OCI-LY1 (cell line): ENCODE measurements at regions not wholly inside any gene's neighbourhood (a gene's known extent, or its start where the extent isn't known, plus 50 kb on each side); places are given as distances from the start of the nearest gene placed in this dataset.
"Not testable (repeated sequence)": the region's sequence is repeated elsewhere in the genome, so short reads cannot be mapped to it uniquely, and the experiment has no call there.

Experiments
- H2AFZ ChIP-seq: fragments of 200-600 bp; sonication (generic), shearing (Covaris generic); 2 replicates; pipeline ENCODE4 v1.6.0; 2014; ENCODE audit warnings: antibody characterized with exemption, mild to moderate bottlenecking, low read length
- H3F3A ChIP-seq: fragments of 200-600 bp; sonication (generic), shearing (Covaris generic); 2 replicates; pipeline ENCODE4 v1.6.0; 2014; ENCODE audit warnings: mild to moderate bottlenecking, antibody characterized with exemption, low read length, moderate library complexity; ENCODE audit not compliant: insufficient read depth
- H3K27ac ChIP-seq: fragments of 200-600 bp; sonication (generic); 2 replicates; pipeline ENCODE4 v1.5.1; 2014; ENCODE audit warnings: low read length, mixed run types, mild to moderate bottlenecking, low read depth; ENCODE audit not compliant: poor library complexity, severe bottlenecking
- H3K27me3 ChIP-seq: fragments of 200-600 bp; sonication (generic); 2 replicates; pipeline ENCODE4 v1.6.0; 2014; ENCODE audit warnings: antibody characterized with exemption, mild to moderate bottlenecking, low read length, moderate library complexity; ENCODE audit not compliant: insufficient read depth
- H3K36me3 ChIP-seq: fragments of 200-600 bp; sonication (generic); 2 replicates; pipeline ENCODE4 v1.6.1; 2014; ENCODE audit warnings: mild to moderate bottlenecking, antibody characterized with exemption, low read length, moderate library complexity, mixed read lengths; ENCODE audit not compliant: insufficient read depth
- H3K4me1 ChIP-seq: fragments of 200-600 bp; sonication (generic); 2 replicates; pipeline ENCODE4 v1.5.1; 2014; ENCODE audit warnings: mild to moderate bottlenecking, low read length, moderate library complexity; ENCODE audit not compliant: insufficient read depth, severe bottlenecking
- H3K4me2 ChIP-seq: fragments of 200-600 bp; sonication (generic), shearing (Covaris generic); 2 replicates; pipeline ENCODE4 v1.6.1; 2014; ENCODE audit warnings: low read length
- H3K4me3 ChIP-seq: fragments of 200-600 bp; sonication (generic); 2 replicates; pipeline ENCODE4 v1.5.1; 2014; ENCODE audit warnings: low read length, low read depth, mild to moderate bottlenecking, mixed read lengths; ENCODE audit not compliant: poor library complexity, severe bottlenecking
- H3K79me2 ChIP-seq: fragments of 200-600 bp; shearing (Covaris generic); 2 replicates; pipeline ENCODE4 v1.6.1; 2016; ENCODE audit warnings: mixed run types, low read length, mixed read lengths; ENCODE audit not compliant: insufficient read depth
- H3K9ac ChIP-seq: fragments of 200-600 bp; sonication (generic), shearing (Covaris generic); 2 replicates; pipeline ENCODE4 v1.6.1; 2014; ENCODE audit warnings: mild to moderate bottlenecking, low read length, mixed read lengths
- H3K9me2 ChIP-seq: fragments of 200-600 bp; sonication (generic), shearing (Covaris generic); 2 replicates; pipeline ENCODE4 v1.6.1; 2014; ENCODE audit warnings: low read depth, mild to moderate bottlenecking, low read length, mixed read lengths
- H3K9me3 ChIP-seq: fragments of 200-600 bp; shearing (Covaris generic); 2 replicates; pipeline ENCODE4 v1.6.1; 2014; ENCODE audit warnings: low read length, mixed read lengths
- H4K20me1 ChIP-seq: fragments of 200-600 bp; sonication (generic), shearing (Covaris generic); 2 replicates; pipeline ENCODE4 v1.6.0; 2016; ENCODE audit warnings: mild to moderate bottlenecking, low read length; ENCODE audit not compliant: insufficient read depth
- EZH2 ChIP-seq: fragments of 200-600 bp; sonication (generic), shearing (Covaris generic); IDR thresholded peaks from 2 replicates; pipeline ENCODE4 v1.8.0; 2017; ENCODE audit warnings: borderline replicate concordance, mixed run types, mild to moderate bottlenecking, antibody characterized with exemption, low read length, moderate library complexity, mixed read lengths
- TF ChIP-seq, protein P1 (sequence below): fragments of 200-600 bp; sonication (generic), shearing (Covaris generic); IDR thresholded peaks from 2 replicates; pipeline ENCODE4 v1.5.1; 2017; ENCODE audit warnings: mild to moderate bottlenecking, antibody characterized with exemption, low read length, moderate library complexity, mixed read lengths

DNA sequence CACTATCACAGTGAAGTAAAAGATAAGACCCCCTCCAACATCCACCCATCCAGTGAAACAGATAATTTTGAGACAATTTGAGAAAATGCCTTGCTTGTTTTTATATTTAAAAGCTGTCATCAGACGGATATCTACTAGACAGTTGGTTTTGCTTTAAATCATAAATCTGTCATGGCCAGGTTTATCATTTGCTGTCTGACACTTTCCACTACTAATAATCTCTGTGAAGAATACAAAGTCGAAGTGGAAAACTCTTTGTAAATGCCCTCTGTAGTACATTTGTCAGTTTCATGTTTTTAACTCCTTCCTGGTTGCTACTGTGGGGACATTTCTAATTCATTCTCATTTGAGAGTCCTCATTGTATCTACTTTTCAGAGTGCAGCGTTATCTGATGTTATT lies 1606.2 kb upstream of the PCDH7 start:
- no peaks in the 10 kb centered on the region for H4K20me1 ChIP-seq
- no peaks in the 10 kb centered on the region for H3F3A ChIP-seq
- H3K79me2 ChIP-seq = no peaks in the 10 kb centered on the region
- no peaks in the 10 kb centered on the region for H3K27me3 ChIP-seq
- no peak overlapping the region for H3K4me2 ChIP-seq
- no peaks in the 10 kb centered on the region for H3K4me1 ChIP-seq
- no peak overlapping the region for H3K9ac ChIP-seq
- no peaks in the 10 kb centered on the region for H3K9me2 ChIP-seq
- no peak overlapping the region for H2AFZ ChIP-seq
- H3K4me3 ChIP-seq = no peak overlapping the region
- H3K36me3 ChIP-seq = no peaks in the 10 kb centered on the region
- no peak overlapping the region for H3K27ac ChIP-seq
- TF ChIP-seq EZH2 = no peak
- TF ChIP-seq, protein P1, sequence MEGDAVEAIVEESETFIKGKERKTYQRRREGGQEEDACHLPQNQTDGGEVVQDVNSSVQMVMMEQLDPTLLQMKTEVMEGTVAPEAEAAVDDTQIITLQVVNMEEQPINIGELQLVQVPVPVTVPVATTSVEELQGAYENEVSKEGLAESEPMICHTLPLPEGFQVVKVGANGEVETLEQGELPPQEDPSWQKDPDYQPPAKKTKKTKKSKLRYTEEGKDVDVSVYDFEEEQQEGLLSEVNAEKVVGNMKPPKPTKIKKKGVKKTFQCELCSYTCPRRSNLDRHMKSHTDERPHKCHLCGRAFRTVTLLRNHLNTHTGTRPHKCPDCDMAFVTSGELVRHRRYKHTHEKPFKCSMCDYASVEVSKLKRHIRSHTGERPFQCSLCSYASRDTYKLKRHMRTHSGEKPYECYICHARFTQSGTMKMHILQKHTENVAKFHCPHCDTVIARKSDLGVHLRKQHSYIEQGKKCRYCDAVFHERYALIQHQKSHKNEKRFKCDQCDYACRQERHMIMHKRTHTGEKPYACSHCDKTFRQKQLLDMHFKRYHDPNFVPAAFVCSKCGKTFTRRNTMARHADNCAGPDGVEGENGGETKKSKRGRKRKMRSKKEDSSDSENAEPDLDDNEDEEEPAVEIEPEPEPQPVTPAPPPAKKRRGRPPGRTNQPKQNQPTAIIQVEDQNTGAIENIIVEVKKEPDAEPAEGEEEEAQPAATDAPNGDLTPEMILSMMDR = no peak
- H3K9me3 ChIP-seq = no peaks in the 10 kb centered on the region

DNA sequence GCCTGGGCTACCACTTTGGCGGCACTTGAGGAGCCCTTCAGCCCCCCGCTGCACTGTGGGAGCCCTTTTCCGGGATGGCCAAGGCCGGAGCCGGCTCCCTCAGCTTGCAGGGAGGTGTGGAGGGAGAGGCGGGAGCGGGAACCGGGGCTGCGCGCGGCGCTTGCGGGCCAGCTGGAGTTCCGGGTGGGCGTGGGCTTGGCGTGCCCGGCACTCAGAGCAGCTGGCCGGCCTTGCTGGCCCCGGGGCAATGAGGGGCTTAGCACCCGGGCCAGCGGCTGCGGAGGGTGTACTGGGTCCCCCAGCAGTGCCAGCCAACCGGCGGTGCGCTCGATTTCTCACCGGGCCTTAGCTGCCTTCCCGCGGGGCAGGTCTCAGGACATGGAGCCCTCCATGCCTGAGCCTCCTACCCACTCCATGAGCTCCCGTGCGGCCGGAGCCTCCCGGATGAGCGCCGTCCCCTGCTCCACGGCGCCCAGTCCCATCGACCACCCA lies 1602.9 kb upstream of the PCDH7 start:
- not testable (repeated sequence) for H3K4me3 ChIP-seq, H3F3A ChIP-seq, H3K27ac ChIP-seq, H3K9ac ChIP-seq, H3K9me2 ChIP-seq, H3K4me1 ChIP-seq, H3K36me3 ChIP-seq, H3K9me3 ChIP-seq, H2AFZ ChIP-seq, H3K27me3 ChIP-seq, H3K4me2 ChIP-seq, H3K79me2 ChIP-seq, H4K20me1 ChIP-seq

DNA sequence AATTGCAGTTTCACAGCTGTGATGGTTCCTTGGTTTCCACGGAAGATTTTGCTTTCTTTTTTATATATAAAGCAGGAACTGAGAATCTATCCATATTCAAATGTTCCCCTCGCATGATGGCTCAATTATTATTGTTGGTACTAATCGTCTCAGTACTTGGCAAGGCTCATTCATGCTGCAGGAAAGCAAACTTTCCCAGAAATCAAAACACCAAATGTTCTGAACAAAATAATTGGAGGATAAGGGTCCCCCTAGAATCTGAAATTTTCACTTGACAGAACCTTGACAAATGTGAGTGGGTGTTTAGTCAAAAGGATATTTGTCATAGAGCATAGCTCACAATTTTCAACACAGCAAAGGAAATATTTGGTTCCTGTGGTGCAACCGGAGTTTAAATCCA lies 1598.6 kb upstream of the PCDH7 start:
- no peaks in the 10 kb centered on the region for H3K9me2 ChIP-seq
- no peak overlapping the region for H3K27ac ChIP-seq
- H4K20me1 ChIP-seq = no peaks in the 10 kb centered on the region
- no peak for TF ChIP-seq EZH2
- TF ChIP-seq, protein P1 = no peak
- H3K36me3 ChIP-seq = no peaks in the 10 kb centered on the region
- no peaks in the 10 kb centered on the region for H3F3A ChIP-seq
- no peak overlapping the region for H3K4me3 ChIP-seq
- H3K9ac ChIP-seq = no peak overlapping the region
- H3K27me3 ChIP-seq = no peaks in the 10 kb centered on the region
- H3K79me2 ChIP-seq = no peaks in the 10 kb centered on the region
- H2AFZ ChIP-seq = no peak overlapping the region
- no peaks in the 10 kb centered on the region for H3K9me3 ChIP-seq
- no peaks in the 10 kb centered on the region for H3K4me1 ChIP-seq
- no peak overlapping the region for H3K4me2 ChIP-seq

DNA sequence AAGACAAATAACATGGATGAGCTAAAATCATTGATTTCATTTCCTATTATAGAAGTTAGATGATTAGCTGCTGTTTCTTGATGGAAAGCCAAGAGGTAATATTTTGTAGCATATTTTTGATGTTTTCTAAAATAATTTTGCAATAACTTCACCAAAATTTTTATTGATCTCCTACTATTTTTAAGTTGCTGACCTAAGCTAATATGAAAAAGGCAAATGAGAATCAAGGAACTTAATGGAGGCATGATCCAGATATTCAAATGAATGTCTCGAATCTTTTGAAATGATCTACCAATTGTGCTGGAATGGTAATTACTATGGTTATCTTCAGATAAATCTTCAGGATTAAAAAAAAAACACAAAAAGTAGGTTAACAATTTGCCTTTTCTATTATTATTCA lies 1591.4 kb upstream of the PCDH7 start:
- H3K79me2 ChIP-seq = no peaks in the 10 kb centered on the region
- H3K27ac ChIP-seq = no peak overlapping the region
- TF ChIP-seq, protein P1 = no peak
- TF ChIP-seq EZH2 = no peak

More for the DNA sequence above, 1591.4 kb upstream of the PCDH7 start:
- no peaks in the 10 kb centered on the region for H3F3A ChIP-seq
- no peaks in the 10 kb centered on the region for H3K4me1 ChIP-seq
- H3K36me3 ChIP-seq = no peaks in the 10 kb centered on the region
- H3K9me3 ChIP-seq = no peaks in the 10 kb centered on the region
- no peaks in the 10 kb centered on the region for H3K9me2 ChIP-seq
- no peak overlapping the region for H2AFZ ChIP-seq
- no peak overlapping the region for H3K9ac ChIP-seq
- H3K4me3 ChIP-seq = no peak overlapping the region
- H3K27me3 ChIP-seq = no peaks in the 10 kb centered on the region
- H4K20me1 ChIP-seq = no peaks in the 10 kb centered on the region
- H3K4me2 ChIP-seq = no peak overlapping the region
